Mesenchymal stem cell (in vitro differentiated cells and primary cell): ENCODE measurements at regions not wholly inside any gene's neighbourhood (a gene's known extent, or its start where the extent isn't known, plus 50 kb on each side); places are given as distances from the start of the nearest gene placed in this dataset.
A peak's percentile ranks its signal among the peaks of the same experiment; 100 is the strongest.

Source experiments
- DNase-seq: peaks from one replicate; pipeline ENCODE4 v3.0.0-alpha.2; 2013
- H2AFZ ChIP-seq: one replicate; pipeline ENCODE4 v1.6.1; 2013; ENCODE audit warnings: low read depth, mild to moderate bottlenecking, control low read depth, inconsistent platforms, low read length, moderate library complexity
- H2AK5ac ChIP-seq: 2 replicates; pipeline ENCODE4 v1.6.1; 2013; ENCODE audit warnings: low read length, moderate library complexity, mild to moderate bottlenecking, inconsistent platforms; ENCODE audit not compliant: severe bottlenecking
- H2BK120ac ChIP-seq: one replicate; pipeline ENCODE4 v1.6.1; 2013; ENCODE audit warnings: low read depth, mild to moderate bottlenecking, inconsistent platforms, low read length, moderate library complexity
- H2BK12ac ChIP-seq, 2 experiments: one replicate each; pipeline ENCODE4 v1.6.1; 2013; ENCODE audit warnings: inconsistent platforms in 2 of 2, low read length in 2 of 2, mild to moderate bottlenecking in 2 of 2, moderate library complexity in 2 of 2, control low read depth in 1 of 2
- H2BK15ac ChIP-seq: one replicate; pipeline ENCODE4 v1.6.1; 2013; ENCODE audit warnings: mild to moderate bottlenecking, low read depth, inconsistent platforms; ENCODE audit not compliant: poor library complexity, severe bottlenecking
- H2BK5ac ChIP-seq: 2 replicates; pipeline ENCODE4 v1.6.1; 2013; ENCODE audit warnings: low read depth, mild to moderate bottlenecking, low read length, control low read depth, inconsistent platforms; ENCODE audit not compliant: poor library complexity, severe bottlenecking
- H3K14ac ChIP-seq, 2 experiments: one replicate each; pipeline ENCODE4 v1.6.1; 2013; ENCODE audit warnings: inconsistent platforms in 2 of 2, low read length in 2 of 2, control low read depth in 1 of 2, mild to moderate bottlenecking in 1 of 2, moderate library complexity in 1 of 2
- H3K18ac ChIP-seq, 2 experiments: one replicate each; pipeline ENCODE4 v1.6.1; 2013; ENCODE audit warnings: inconsistent platforms in 2 of 2, low read length in 2 of 2, control low read depth in 1 of 2, low read depth in 1 of 2, mild to moderate bottlenecking in 1 of 2
- H3K23ac ChIP-seq, 2 experiments: one replicate each; pipeline ENCODE4 v1.6.1; 2013; ENCODE audit warnings: inconsistent platforms in 2 of 2, low read length in 2 of 2, mild to moderate bottlenecking in 2 of 2, moderate library complexity in 2 of 2, control low read depth in 1 of 2
- H3K27ac ChIP-seq: 2 replicates; pipeline ENCODE4 v1.5.1; 2013; ENCODE audit warnings: mild to moderate bottlenecking, moderate library complexity, low read length, control low read depth, inconsistent platforms; ENCODE audit not compliant: poor library complexity, severe bottlenecking
- H3K27me3 ChIP-seq, 2 experiments: 2 replicates each; pipeline versions ENCODE4 v1.6.1 to v1.7.0; 2013; ENCODE audit warnings: low read length in 2 of 2, mild to moderate bottlenecking in 2 of 2, moderate library complexity in 2 of 2, control low read depth in 1 of 2, inconsistent platforms in 1 of 2; ENCODE audit not compliant: control insufficient read depth in 1 of 2, insufficient read depth in 1 of 2
- H3K36me3 ChIP-seq, 2 experiments: 2 replicates each; pipeline versions ENCODE4 v1.6.1 to v1.7.0; 2013; ENCODE audit warnings: low read length in 2 of 2, control low read depth in 1 of 2, inconsistent platforms in 1 of 2, low read depth in 1 of 2, mild to moderate bottlenecking in 1 of 2; ENCODE audit not compliant: insufficient read depth in 2 of 2, control insufficient read depth in 1 of 2
- H3K4ac ChIP-seq, 2 experiments: one replicate each; pipeline ENCODE4 v1.6.1; 2013; ENCODE audit warnings: inconsistent platforms in 2 of 2, low read length in 2 of 2, mild to moderate bottlenecking in 2 of 2, moderate library complexity in 2 of 2, control low read depth in 1 of 2, low read depth in 1 of 2
- H3K4me1 ChIP-seq: 2 replicates; pipeline ENCODE4 v1.6.1; 2013; ENCODE audit warnings: low read depth, low read length, control low read depth; ENCODE audit not compliant: control insufficient read depth, insufficient read depth
- H3K4me2 ChIP-seq: 2 replicates; pipeline ENCODE4 v1.6.1; 2013; ENCODE audit warnings: low read length, mild to moderate bottlenecking, inconsistent platforms; ENCODE audit not compliant: poor library complexity, severe bottlenecking
- H3K4me3 ChIP-seq, 2 experiments: 2 replicates each; pipeline versions ENCODE4 v1.5.1 to v1.7.0; 2013; ENCODE audit warnings: low read length in 2 of 2, mild to moderate bottlenecking in 2 of 2, control low read depth in 1 of 2, low read depth in 1 of 2; ENCODE audit not compliant: insufficient read depth in 1 of 2
- H3K79me1 ChIP-seq: replicated peaks from 2 replicates; pipeline ENCODE4 v1.6.1; 2013; ENCODE audit warnings: mild to moderate bottlenecking, control low read depth, low read length, inconsistent platforms; ENCODE audit not compliant: poor library complexity, severe bottlenecking
- H3K9ac ChIP-seq: 2 replicates; pipeline ENCODE4 v1.7.0; 2013; ENCODE audit warnings: mild to moderate bottlenecking, low read length, moderate library complexity
- H3K9me3 ChIP-seq: 2 replicates; pipeline ENCODE4 v1.7.0; 2013; ENCODE audit warnings: mild to moderate bottlenecking, low read length; ENCODE audit not compliant: control insufficient read depth
- H4K8ac ChIP-seq: one replicate; pipeline ENCODE4 v1.6.1; 2013; ENCODE audit warnings: inconsistent platforms, mild to moderate bottlenecking, low read length, moderate library complexity
- H4K91ac ChIP-seq: one replicate; pipeline ENCODE4 v1.6.1; 2013; ENCODE audit warnings: mild to moderate bottlenecking, low read length, inconsistent platforms
- WGBS: methylation state at CpG from one replicate; pipeline ENCODE4 v1.1.7; 2013; ENCODE audit warnings: mixed read lengths; 5-methylcytosine and 5-hydroxymethylcytosine counted together

- no peak overlapping the region for H3K4ac ChIP-seq
- H2BK15ac ChIP-seq, result no peak overlapping the region
- peaks cover 0 to 4% of the 10 kb centered on the region in 2 experiments for H3K27me3 ChIP-seq
- H2AFZ ChIP-seq, result no peak overlapping the region
- peaks cover 4% of the 10 kb centered on the region for H3K9me3 ChIP-seq
- no peaks in the 10 kb centered on the region for H3K36me3 ChIP-seq
- peaks cover 11% of the 10 kb centered on the region for H3K4me1 ChIP-seq
- no peak overlapping the region for H4K91ac ChIP-seq
- no peak overlapping the region for H3K18ac ChIP-seq
- no peak overlapping the region for H3K14ac ChIP-seq
- no peak overlapping the region for H3K4me2 ChIP-seq
- H3K9ac ChIP-seq, result no peak overlapping the region
- 93% methylated on average over 1 of the region's 1 CpG for WGBS
- no peak for DNase-seq
- no peak overlapping the region for H2BK120ac ChIP-seq
- H2AK5ac ChIP-seq, result no peak overlapping the region
- no peak overlapping the region for H3K23ac ChIP-seq
- H2BK5ac ChIP-seq, result no peak overlapping the region
- H3K4me3 ChIP-seq, result no peak overlapping the region
- H4K8ac ChIP-seq, result no peak overlapping the region
- H3K79me1 ChIP-seq, result no peaks in the 10 kb centered on the region
- H3K27ac ChIP-seq, result no peak overlapping the region
- H2BK12ac ChIP-seq, result no peak overlapping the region
Measured at GRCh38 chr5:54628050-54628449, 110.5 kb downstream of the SNX18 start.

- H2BK5ac ChIP-seq, result no peak overlapping the region
- no peak overlapping the region for H2BK120ac ChIP-seq
- no peaks in the 10 kb centered on the region for H3K36me3 ChIP-seq
- no peak overlapping the region for H2AK5ac ChIP-seq
- H2BK15ac ChIP-seq, result no peak overlapping the region
- no peak overlapping the region for H3K14ac ChIP-seq
- H3K27me3 ChIP-seq, result peaks cover 0 to 5% of the 10 kb centered on the region in 2 experiments
- DNase-seq, result no peak
- peaks cover 11% of the 10 kb centered on the region for H3K4me1 ChIP-seq
- H3K4ac ChIP-seq, result no peak overlapping the region
- H4K91ac ChIP-seq, result no peak overlapping the region
- no peak overlapping the region for H3K4me3 ChIP-seq
- H4K8ac ChIP-seq, result no peak overlapping the region
- no peaks in the 10 kb centered on the region for H3K79me1 ChIP-seq
- H3K18ac ChIP-seq, result no peak overlapping the region
- no peak overlapping the region for H3K4me2 ChIP-seq
- peaks cover 4% of the 10 kb centered on the region for H3K9me3 ChIP-seq
- H3K23ac ChIP-seq, result no peak overlapping the region
- H3K27ac ChIP-seq, result no peak overlapping the region
- no peak overlapping the region for H2AFZ ChIP-seq
- H2BK12ac ChIP-seq, result no peak overlapping the region
- no peak overlapping the region for H3K9ac ChIP-seq
- 86% methylated on average over 1 of the region's 2 CpGs for WGBS
Measured at GRCh38 chr5:54626407-54626806, 108.8 kb downstream of the SNX18 start.

GRCh38 chr5:54624805-54625568 is 107.4 kb downstream of the SNX18 start:
- peak; percentile 38 for DNase-seq
- 87% methylated on average over 7 of the region's 9 CpGs for WGBS
- H3K27me3 ChIP-seq, result peaks cover 0 to 9% of the 10 kb centered on the region in 2 experiments

GRCh38 chr5:54621709-54622108 is 104.2 kb downstream of the SNX18 start:
- H3K27me3 ChIP-seq, result peaks cover 0 to 9% of the 10 kb centered on the region in 2 experiments
- no peak for DNase-seq
- no peak overlapping the region for H4K8ac ChIP-seq
- no peak overlapping the region for H3K23ac ChIP-seq
- no peak overlapping the region for H2AFZ ChIP-seq
- H3K4ac ChIP-seq, result no peak overlapping the region
- no peak overlapping the region for H2BK120ac ChIP-seq
- H3K36me3 ChIP-seq, result no peaks in the 10 kb centered on the region
- H3K14ac ChIP-seq, result no peak overlapping the region
- no peak overlapping the region for H2BK5ac ChIP-seq
- WGBS, result 98% methylated on average over 4 of the region's 5 CpGs
- no peak overlapping the region for H3K18ac ChIP-seq
- no peak overlapping the region for H3K9ac ChIP-seq
- H4K91ac ChIP-seq, result no peak overlapping the region
- no peaks in the 10 kb centered on the region for H3K4me1 ChIP-seq
- no peak overlapping the region for H2AK5ac ChIP-seq
- H2BK15ac ChIP-seq, result no peak overlapping the region
- no peaks in the 10 kb centered on the region for H3K9me3 ChIP-seq
- H3K79me1 ChIP-seq, result no peaks in the 10 kb centered on the region
- H3K27ac ChIP-seq, result no peak overlapping the region
- no peak overlapping the region for H3K4me2 ChIP-seq
- no peak overlapping the region for H2BK12ac ChIP-seq
- H3K4me3 ChIP-seq, result no peak overlapping the region

More at GRCh38 chr5:54624805-54625568, 107.4 kb downstream of the SNX18 start:
- Histone ChIP-seq H3K14ac (no peak overlapping the region), H3K23ac (no peak overlapping the region), H2BK5ac (no peak overlapping the region), H4K8ac (peak overlapping the region; percentile 66), H3K36me3 (no peaks in the 10 kb centered on the region), H3K9me3 (peaks cover 4% of the 10 kb centered on the region), H2AFZ (no peak overlapping the region), H3K4me2 (no peak overlapping the region), H3K27ac (no peak overlapping the region), H3K4me3 (no peak overlapping the region), H3K9ac (no peak overlapping the region), H3K4ac (no peak overlapping the region), H2BK15ac (no peak overlapping the region), H3K18ac (peak overlapping the region; percentile 14), H2BK12ac (peak overlapping the region in 1 of 2 experiments; percentile 55), H3K4me1 (peaks cover 11% of the 10 kb centered on the region), H3K79me1 (no peaks in the 10 kb centered on the region), H2BK120ac (no peak overlapping the region), H2AK5ac (no peak overlapping the region), H4K91ac (no peak overlapping the region)
